HG03196 (cell line): ENCODE measurements at regions not wholly inside any gene's neighbourhood (a gene's known extent, or its start where the extent isn't known, plus 50 kb on each side); places are given as distances from the start of the nearest gene placed in this dataset.

ENCODE experiments used
- ATAC-seq: cut with Tn5 transposase; IDR thresholded peaks from one replicate; pipeline ENCODE4 v1.9.1; 2021; ENCODE audit not compliant: unreplicated experiment

GRCh38 chr18:68469049-68469625, 245.8 kb downstream of the TMX3 start:
- ATAC-seq: no peak

- ATAC-seq: no peak
Observed at GRCh38 chr18:68467957-68468356, 247.0 kb downstream of the TMX3 start.

- ATAC-seq: no peak
Observed at GRCh38 chr18:68467329-68467728, 247.6 kb downstream of the TMX3 start.

GRCh38 chr18:68466672-68467071, 248.2 kb downstream of the TMX3 start:
- ATAC-seq: no peak

GRCh38 chr18:68462766-68463165, 252.1 kb downstream of the TMX3 start:
- no peak for ATAC-seq

- no peak for ATAC-seq
Observed at GRCh38 chr18:68462148-68462547, 252.8 kb downstream of the TMX3 start.

GRCh38 chr18:68461481-68462018, 253.4 kb downstream of the TMX3 start:
- no peak for ATAC-seq

- no peak for ATAC-seq
Observed at GRCh38 chr18:68459968-68460367, 254.9 kb downstream of the TMX3 start.

GRCh38 chr18:68456985-68457384, 257.9 kb downstream of the TMX3 start:
- ATAC-seq: no peak

GRCh38 chr18:68455229-68455603, 259.7 kb downstream of the TMX3 start:
- ATAC-seq: no peak

GRCh38 chr18:68454511-68455228, 260.2 kb downstream of the TMX3 start:
- no peak for ATAC-seq

- no peak for ATAC-seq
Observed at GRCh38 chr18:68449292-68449691, 265.6 kb downstream of the TMX3 start.

- ATAC-seq: no peak
Observed at GRCh38 chr18:68448736-68449135, 266.2 kb downstream of the TMX3 start.

- ATAC-seq: no peak
Observed at GRCh38 chr18:68447286-68447685, 267.6 kb downstream of the TMX3 start.

GRCh38 chr18:68445668-68446426, 269.1 kb downstream of the TMX3 start:
- no peak for ATAC-seq

GRCh38 chr18:68445136-68445535, 269.8 kb downstream of the TMX3 start:
- no peak for ATAC-seq

GRCh38 chr18:68441241-68441640, 273.7 kb downstream of the TMX3 start:
- ATAC-seq: no peak

GRCh38 chr18:68440433-68440832, 274.5 kb downstream of the TMX3 start:
- no peak for ATAC-seq

GRCh38 chr18:68439642-68440041, 275.3 kb downstream of the TMX3 start:
- ATAC-seq: no peak

GRCh38 chr18:68438983-68439382, 275.9 kb downstream of the TMX3 start:
- ATAC-seq: no peak

- ATAC-seq: no peak
Observed at GRCh38 chr18:68438536-68438935, 276.4 kb downstream of the TMX3 start.

- ATAC-seq: no peak
Observed at GRCh38 chr18:68436485-68436884, 278.4 kb downstream of the TMX3 start.
